ENCODE measurements at regions not wholly inside any gene's neighbourhood (a gene's known extent, or its start where the extent isn't known, plus 50 kb on each side); places are given as distances from the start of the nearest gene placed in this dataset.

DNA sequence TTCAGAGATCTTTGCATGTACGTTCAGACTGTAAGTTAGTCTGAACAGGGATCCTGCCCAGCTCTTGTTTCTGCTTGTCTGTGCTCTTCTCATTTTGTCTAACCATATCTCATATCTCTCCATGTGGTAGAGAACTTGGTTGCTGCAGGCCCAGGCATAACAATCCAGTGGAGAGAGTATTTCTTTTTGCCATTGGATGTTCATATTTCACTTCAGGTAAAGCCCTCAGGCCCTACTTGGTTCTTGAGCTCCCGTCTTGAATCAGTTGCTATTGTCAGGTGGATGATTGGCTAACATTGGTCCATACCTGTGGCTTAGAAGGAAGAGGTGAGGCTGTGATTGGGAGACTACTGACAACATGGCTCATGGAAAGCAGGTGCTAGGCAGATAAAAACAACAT, 357.7 kb upstream of the FLRT2 start:
- POLR2A ChIA-PET: no interaction called here

DNA sequence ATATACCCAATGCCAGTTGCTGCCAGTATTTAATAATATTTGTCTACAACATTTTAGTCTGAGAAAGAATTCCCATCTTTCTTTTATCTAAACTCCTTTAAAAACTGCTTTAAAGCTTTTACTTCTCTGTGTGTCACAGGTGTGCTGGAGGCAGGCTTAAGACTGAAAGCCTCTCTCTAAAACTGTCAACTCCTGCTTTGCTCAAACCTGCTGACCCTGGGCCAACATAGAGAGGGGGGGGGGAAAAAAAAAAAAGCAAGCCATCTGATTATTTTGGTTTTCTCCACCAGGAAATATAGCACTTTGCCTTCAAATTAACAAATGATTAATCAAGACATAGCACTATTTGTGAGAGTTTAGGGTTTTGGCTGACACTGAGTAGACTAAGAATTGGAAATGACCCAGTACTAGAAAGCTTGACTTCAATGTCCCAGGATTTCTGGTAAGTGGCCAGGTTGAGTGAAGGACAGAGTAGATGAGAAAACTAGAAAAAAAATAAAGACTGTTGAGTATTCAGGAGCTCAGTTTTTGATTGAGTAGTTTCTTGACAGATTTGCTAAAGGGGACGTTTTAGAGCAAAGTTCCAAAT, 357.0 kb upstream of the FLRT2 start:
- no peak for DNase-seq (ENCODE audit: low read depth, low spot score)

More for the DNA sequence above, 357.7 kb upstream of the FLRT2 start:
- dilution Hi-C loops (cut with MboI; ENCODE audit: extremely low pct_ligation_motif_present, low sequenced_read_pairs): no loop called here
- Histone ChIP-seq H4K20me1 (replicated peaks; ENCODE audit: control insufficient read depth, extremely low read depth, insufficient read depth, low read length) (no peaks in the 10 kb centered on the region), H3K9ac (replicated peaks; ENCODE audit: extremely low read depth, insufficient read depth, low read length) (no peak overlapping the region), H3K9me3 (replicated peaks; ENCODE audit: control insufficient read depth, insufficient read depth, low read length) (no peaks in the 10 kb centered on the region), H3K4me2 (ENCODE audit: insufficient read depth, low read length) (no peak overlapping the region), H3K36me3 (ENCODE audit: control insufficient read depth in 2 of 2, extremely low read depth in 1 of 2, insufficient read depth in 2 of 2, low read length in 2 of 2) (no peaks in the 10 kb centered on the region), H2AFZ (ENCODE audit: low read depth, low read length) (no peak overlapping the region), H3K9me1 (replicated peaks; ENCODE audit: control insufficient read depth, extremely low read depth, insufficient read depth, low read length) (no peaks in the 10 kb centered on the region), H3K4me1 (ENCODE audit: control insufficient read depth, extremely low read depth, insufficient read depth, low read length) (peaks cover 6% of the 10 kb centered on the region), H3K79me2 (ENCODE audit: control insufficient read depth, insufficient read depth, low read length) (no peaks in the 10 kb centered on the region), H3K27me3 (ENCODE audit: control insufficient read depth in 2 of 2, insufficient read depth in 2 of 2, low read length in 2 of 2) (no peaks in the 10 kb centered on the region), H3K4me3 (replicated peaks in 1 of 3; ENCODE audit: insufficient read depth in 1 of 3, low read depth in 1 of 3, low read length in 3 of 3) (no peak overlapping the region), H3K27ac (ENCODE audit: insufficient read depth, low read depth, low read length) (no peak overlapping the region)
- FAIRE-seq (no peak), DNase-seq (ENCODE audit: low read depth, low spot score) (no peak)
- no peak for TF ChIP-seq POLR2A (IDR thresholded peaks at IDR 0.05; ENCODE audit: low read depth, low read length)
- TF ChIP-seq FOS (IDR thresholded peaks at IDR 0.05; ENCODE audit: borderline replicate concordance, insufficient read depth, low read length): no peak
- no peak for TF ChIP-seq MYC (IDR thresholded peaks at IDR 0.05; ENCODE audit: low read depth, low read length)
- TF ChIP-seq JUN (IDR thresholded peaks at IDR 0.05; ENCODE audit: borderline replicate concordance, insufficient read depth, insufficient read length, low read depth): no peak
- TF ChIP-seq GATA2 (IDR thresholded peaks at IDR 0.05; ENCODE audit: insufficient read depth, insufficient read length, low read depth, low read length): no peak
- BruUV-seq (replicated peaks): no TSS peak
- intact Hi-C loops (cut with micrococcal nuclease): loop anchor here (10.0 kb wide), 1 partner anchor 1167 kb away; no protein-coding TSS in a partner anchor
- CTCF ChIA-PET: interaction anchor here (1.0 to 2.2 kb wide), 2 partner anchors 10 to 498 kb away, joined by 3 to 7 read pairs; no protein-coding TSS in a partner anchor

More for the DNA sequence above, 357.0 kb upstream of the FLRT2 start:
- Histone ChIP-seq H3K4me3 (replicated peaks in 1 of 3; ENCODE audit: insufficient read depth in 1 of 3, low read depth in 1 of 3, low read length in 3 of 3) (no peak overlapping the region), H3K4me1 (ENCODE audit: control insufficient read depth, extremely low read depth, insufficient read depth, low read length) (no peaks in the 10 kb centered on the region), H3K4me2 (ENCODE audit: insufficient read depth, low read length) (no peak overlapping the region), H3K27ac (ENCODE audit: insufficient read depth, low read depth, low read length) (no peak overlapping the region), H3K36me3 (ENCODE audit: control insufficient read depth in 2 of 2, extremely low read depth in 1 of 2, insufficient read depth in 2 of 2, low read length in 2 of 2) (no peaks in the 10 kb centered on the region), H3K79me2 (ENCODE audit: control insufficient read depth, insufficient read depth, low read length) (no peaks in the 10 kb centered on the region), H3K27me3 (ENCODE audit: control insufficient read depth in 2 of 2, insufficient read depth in 2 of 2, low read length in 2 of 2) (no peaks in the 10 kb centered on the region), H2AFZ (ENCODE audit: low read depth, low read length) (no peak overlapping the region), H3K9me3 (replicated peaks; ENCODE audit: control insufficient read depth, insufficient read depth, low read length) (no peaks in the 10 kb centered on the region), H4K20me1 (replicated peaks; ENCODE audit: control insufficient read depth, extremely low read depth, insufficient read depth, low read length) (no peaks in the 10 kb centered on the region), H3K9ac (replicated peaks; ENCODE audit: extremely low read depth, insufficient read depth, low read length) (no peak overlapping the region), H3K9me1 (replicated peaks; ENCODE audit: control insufficient read depth, extremely low read depth, insufficient read depth, low read length) (no peaks in the 10 kb centered on the region)
- TF ChIP-seq EZH2 (IDR thresholded peaks at IDR 0.05; ENCODE audit: borderline replicate concordance, low read depth, low read length, severe bottlenecking) (no peak), JUN (IDR thresholded peaks at IDR 0.05; ENCODE audit: borderline replicate concordance, insufficient read depth, insufficient read length, low read depth) (no peak), GATA2 (IDR thresholded peaks at IDR 0.05; ENCODE audit: insufficient read depth, insufficient read length, low read depth, low read length) (no peak), POLR2A (IDR thresholded peaks at IDR 0.05; ENCODE audit: low read depth, low read length) (no peak), POLR2AphosphoS5 (IDR thresholded peaks at IDR 0.05; ENCODE audit: insufficient read depth, low read depth, low read length) (no peak), FOS (IDR thresholded peaks at IDR 0.05; ENCODE audit: borderline replicate concordance, insufficient read depth, low read length) (no peak), MYC (IDR thresholded peaks at IDR 0.05; ENCODE audit: low read depth, low read length) (no peak)
- TF ChIP-seq, protein P1, sequence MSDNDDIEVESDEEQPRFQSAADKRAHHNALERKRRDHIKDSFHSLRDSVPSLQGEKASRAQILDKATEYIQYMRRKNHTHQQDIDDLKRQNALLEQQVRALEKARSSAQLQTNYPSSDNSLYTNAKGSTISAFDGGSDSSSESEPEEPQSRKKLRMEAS (IDR thresholded peaks at IDR 0.05; ENCODE audit: insufficient read depth, insufficient read length): no peak
- TF ChIP-seq, protein P2, sequence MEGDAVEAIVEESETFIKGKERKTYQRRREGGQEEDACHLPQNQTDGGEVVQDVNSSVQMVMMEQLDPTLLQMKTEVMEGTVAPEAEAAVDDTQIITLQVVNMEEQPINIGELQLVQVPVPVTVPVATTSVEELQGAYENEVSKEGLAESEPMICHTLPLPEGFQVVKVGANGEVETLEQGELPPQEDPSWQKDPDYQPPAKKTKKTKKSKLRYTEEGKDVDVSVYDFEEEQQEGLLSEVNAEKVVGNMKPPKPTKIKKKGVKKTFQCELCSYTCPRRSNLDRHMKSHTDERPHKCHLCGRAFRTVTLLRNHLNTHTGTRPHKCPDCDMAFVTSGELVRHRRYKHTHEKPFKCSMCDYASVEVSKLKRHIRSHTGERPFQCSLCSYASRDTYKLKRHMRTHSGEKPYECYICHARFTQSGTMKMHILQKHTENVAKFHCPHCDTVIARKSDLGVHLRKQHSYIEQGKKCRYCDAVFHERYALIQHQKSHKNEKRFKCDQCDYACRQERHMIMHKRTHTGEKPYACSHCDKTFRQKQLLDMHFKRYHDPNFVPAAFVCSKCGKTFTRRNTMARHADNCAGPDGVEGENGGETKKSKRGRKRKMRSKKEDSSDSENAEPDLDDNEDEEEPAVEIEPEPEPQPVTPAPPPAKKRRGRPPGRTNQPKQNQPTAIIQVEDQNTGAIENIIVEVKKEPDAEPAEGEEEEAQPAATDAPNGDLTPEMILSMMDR (IDR thresholded peaks at IDR 0.05; ENCODE audit: extremely low read depth in 1 of 2, insufficient read depth in 1 of 2, low read depth in 1 of 2, low read length in 2 of 2): no peak
- CTCF ChIA-PET: interaction anchor here (0.6 to 2.2 kb wide), 2 partner anchors 9 to 28 kb away, joined by 3 to 7 read pairs; no protein-coding TSS in a partner anchor
- intact Hi-C loops (cut with micrococcal nuclease): loop anchor here (10.0 kb wide), 1 partner anchor 1168 kb away; no protein-coding TSS in a partner anchor
- BruUV-seq (replicated peaks): no TSS peak
- dilution Hi-C loops (cut with MboI; ENCODE audit: extremely low pct_ligation_motif_present, low sequenced_read_pairs): no loop called here
- POLR2A ChIA-PET: no interaction called here
- no peak for FAIRE-seq
